Activated naive CD4-positive, alpha-beta T cell treated with anti-CD3 and anti-CD28 coated beads for 36 hours (primary cell): ENCODE measurements at regions not wholly inside any gene's neighbourhood (a gene's known extent, or its start where the extent isn't known, plus 50 kb on each side); places are given as distances from the start of the nearest gene placed in this dataset.
A peak's percentile ranks its signal among the peaks of the same experiment; 100 is the strongest.

ENCODE experiments used
- CTCF ChIA-PET: fragments of 350-600 bp; sonication (Branson Sonifier 250); formaldehyde crosslinking; loops from one replicate; lab custom pipeline; 2021; ENCODE audit warnings: antibody characterized with exemption; lab: Charles Lee
- DNase-seq: peaks from one replicate; pipeline ENCODE4 v3.0.0-alpha.2; 2020
- H3K27ac Mint-ChIP-seq: one replicate; pipeline ENCODE4 v1.8.0; 2021; ENCODE audit warnings: mild to moderate bottlenecking, mixed read lengths
- H3K27me3 Mint-ChIP-seq: one replicate; pipeline ENCODE4 v1.8.0; 2021; ENCODE audit warnings: low read depth, mixed read lengths
- H3K36me3 Mint-ChIP-seq: one replicate; pipeline ENCODE4 v1.8.0; 2021; ENCODE audit warnings: low read depth, mixed read lengths
- H3K4me1 Mint-ChIP-seq: one replicate; pipeline ENCODE4 v1.8.0; 2021; ENCODE audit warnings: low read depth, mixed read lengths
- H3K4me3 Mint-ChIP-seq: one replicate; pipeline ENCODE4 v1.8.0; 2021; ENCODE audit warnings: mild to moderate bottlenecking, moderate library complexity, mixed read lengths
- H3K9me3 Mint-ChIP-seq: one replicate; pipeline ENCODE4 v1.8.0; 2021; ENCODE audit warnings: mixed read lengths
- intact Hi-C: fragments of 100-400 bp; cut with micrococcal nuclease; formaldehyde crosslinking; loops from one replicate; pipeline ENCODE4 v1.15.1; 2023

- Mint-ChIP-seq H3K27ac (no peak overlapping the region), H3K36me3 (no peaks in the 10 kb centered on the region), H3K27me3 (peaks cover 2% of the 10 kb centered on the region), H3K9me3 (no peaks in the 10 kb centered on the region), H3K4me3 (no peak overlapping the region), H3K4me1 (no peaks in the 10 kb centered on the region)
- CTCF ChIA-PET = no interaction called here
- DNase-seq = no peak
- intact Hi-C loops = no loop called here
Observed at GRCh38 chr2:88321449-88322248, 130.8 kb downstream of the FOXI3 start.

- CTCF ChIA-PET = interaction anchor here (0.5 to 1.0 kb wide), 2 partner anchors 12 to 155 kb away, joined by 3 read pairs; no protein-coding TSS in a partner anchor
- H3K36me3 Mint-ChIP-seq = no peaks in the 10 kb centered on the region
- no peaks in the 10 kb centered on the region for H3K9me3 Mint-ChIP-seq
- peaks cover 2% of the 10 kb centered on the region for H3K27me3 Mint-ChIP-seq
- intact Hi-C loops = no loop called here
- no peak overlapping the region for H3K4me3 Mint-ChIP-seq
- H3K4me1 Mint-ChIP-seq = no peaks in the 10 kb centered on the region
- H3K27ac Mint-ChIP-seq = no peak overlapping the region
- DNase-seq = no peak
Observed at GRCh38 chr2:88320076-88320773, 132.3 kb downstream of the FOXI3 start.

- intact Hi-C loops = no loop called here
- no peaks in the 10 kb centered on the region for H3K36me3 Mint-ChIP-seq
- H3K4me1 Mint-ChIP-seq = no peaks in the 10 kb centered on the region
- no peak overlapping the region for H3K27ac Mint-ChIP-seq
- DNase-seq = no peak
- H3K9me3 Mint-ChIP-seq = no peaks in the 10 kb centered on the region
- no peak overlapping the region for H3K4me3 Mint-ChIP-seq
- CTCF ChIA-PET = interaction anchor here (0.5 kb wide), 1 partner anchor 25 kb away, joined by 3 read pairs; no protein-coding TSS in a partner anchor
- peaks cover 2% of the 10 kb centered on the region for H3K27me3 Mint-ChIP-seq
Observed at GRCh38 chr2:88318956-88319330, 133.6 kb downstream of the FOXI3 start.

- no peak for DNase-seq
- no peak overlapping the region for H3K4me3 Mint-ChIP-seq
- CTCF ChIA-PET = no interaction called here
- no peaks in the 10 kb centered on the region for H3K36me3 Mint-ChIP-seq
- H3K4me1 Mint-ChIP-seq = no peaks in the 10 kb centered on the region
- H3K27ac Mint-ChIP-seq = no peak overlapping the region
- peaks cover 2% of the 10 kb centered on the region for H3K27me3 Mint-ChIP-seq
- H3K9me3 Mint-ChIP-seq = no peaks in the 10 kb centered on the region
- intact Hi-C loops = no loop called here
Observed at GRCh38 chr2:88318071-88318955, 134.2 kb downstream of the FOXI3 start.

GRCh38 chr2:88310787-88311186 lies 140.6 kb downstream of the THNSL2 start:
- CTCF ChIA-PET = no interaction called here
- Mint-ChIP-seq H3K27ac (no peak overlapping the region), H3K36me3 (no peaks in the 10 kb centered on the region), H3K9me3 (peaks cover 2% of the 10 kb centered on the region), H3K4me3 (no peak overlapping the region), H3K4me1 (no peaks in the 10 kb centered on the region), H3K27me3 (peaks cover 12% of the 10 kb centered on the region)
- intact Hi-C loops = no loop called here
- no peak for DNase-seq

GRCh38 chr2:88307817-88308216 lies 137.7 kb downstream of the THNSL2 start:
- CTCF ChIA-PET = interaction anchor here (0.5 to 1.8 kb wide), 6 partner anchors 12 to 247 kb away, joined by 3 to 4 read pairs (median 3); no protein-coding TSS in a partner anchor
- no peak overlapping the region for H3K4me3 Mint-ChIP-seq
- no peak overlapping the region for H3K27ac Mint-ChIP-seq
- no peaks in the 10 kb centered on the region for H3K4me1 Mint-ChIP-seq
- no peaks in the 10 kb centered on the region for H3K36me3 Mint-ChIP-seq
- peaks cover 15% of the 10 kb centered on the region for H3K27me3 Mint-ChIP-seq
- intact Hi-C loops = loop anchor here (1.0 to 2.0 kb wide), 2 partner anchors 117 to 247 kb away; no protein-coding TSS in a partner anchor
- peaks cover 2% of the 10 kb centered on the region for H3K9me3 Mint-ChIP-seq
- peak; percentile 34 for DNase-seq

- Mint-ChIP-seq H3K27ac (no peak overlapping the region), H3K9me3 (peaks cover 2% of the 10 kb centered on the region)
Observed at GRCh38 chr2:88303865-88304264, 133.7 kb downstream of the THNSL2 start.

GRCh38 chr2:88296247-88296646 lies 126.1 kb downstream of the THNSL2 start:
- DNase-seq = no peak
- no peaks in the 10 kb centered on the region for H3K4me1 Mint-ChIP-seq
- H3K27me3 Mint-ChIP-seq = peaks cover 3% of the 10 kb centered on the region
- H3K27ac Mint-ChIP-seq = no peak overlapping the region
- CTCF ChIA-PET = interaction anchor here (1.0 kb wide), 1 partner anchor 166 kb away, joined by 3 read pairs; no protein-coding TSS in a partner anchor
- intact Hi-C loops = no loop called here
- no peak overlapping the region for H3K4me3 Mint-ChIP-seq
- H3K36me3 Mint-ChIP-seq = no peaks in the 10 kb centered on the region
- H3K9me3 Mint-ChIP-seq = no peaks in the 10 kb centered on the region

More at GRCh38 chr2:88303865-88304264, 133.7 kb downstream of the THNSL2 start:
- peaks cover 15% of the 10 kb centered on the region for H3K27me3 Mint-ChIP-seq
- CTCF ChIA-PET = no interaction called here
- no peak for DNase-seq
- H3K36me3 Mint-ChIP-seq = no peaks in the 10 kb centered on the region
- no peaks in the 10 kb centered on the region for H3K4me1 Mint-ChIP-seq
- H3K4me3 Mint-ChIP-seq = no peak overlapping the region
- intact Hi-C loops = loop anchor here (5.0 kb wide), 1 partner anchor 37 kb away; no protein-coding TSS in a partner anchor

GRCh38 chr2:88283886-88284592 lies 113.9 kb downstream of the THNSL2 start:
- H3K27ac Mint-ChIP-seq = no peak overlapping the region
- no peaks in the 10 kb centered on the region for H3K9me3 Mint-ChIP-seq
- no peaks in the 10 kb centered on the region for H3K36me3 Mint-ChIP-seq
- peaks cover 25% of the 10 kb centered on the region for H3K27me3 Mint-ChIP-seq
- CTCF ChIA-PET = no interaction called here
- no peak overlapping the region for H3K4me3 Mint-ChIP-seq
- no peaks in the 10 kb centered on the region for H3K4me1 Mint-ChIP-seq
- DNase-seq = peak; percentile 9
- intact Hi-C loops = no loop called here

GRCh38 chr2:88281302-88282217 lies 111.4 kb downstream of the THNSL2 start:
- CTCF ChIA-PET = no interaction called here
- no peaks in the 10 kb centered on the region for H3K9me3 Mint-ChIP-seq
- H3K27me3 Mint-ChIP-seq = peaks cover 29% of the 10 kb centered on the region
- H3K36me3 Mint-ChIP-seq = no peaks in the 10 kb centered on the region
- no peaks in the 10 kb centered on the region for H3K4me1 Mint-ChIP-seq
- no peak overlapping the region for H3K27ac Mint-ChIP-seq
- no peak for DNase-seq
- H3K4me3 Mint-ChIP-seq = no peak overlapping the region
- intact Hi-C loops = no loop called here

GRCh38 chr2:88269836-88270235 lies 99.7 kb downstream of the THNSL2 start:
- no peak overlapping the region for H3K27ac Mint-ChIP-seq
- no peak overlapping the region for H3K4me3 Mint-ChIP-seq
- no peak for DNase-seq
- H3K36me3 Mint-ChIP-seq = no peaks in the 10 kb centered on the region
- H3K4me1 Mint-ChIP-seq = peaks cover 5% of the 10 kb centered on the region
- H3K9me3 Mint-ChIP-seq = peaks cover 3% of the 10 kb centered on the region
- no peaks in the 10 kb centered on the region for H3K27me3 Mint-ChIP-seq
- intact Hi-C loops = loop anchor here (5.0 kb wide), 1 partner anchor 32 kb away; no protein-coding TSS in a partner anchor
- CTCF ChIA-PET = interaction anchor here (0.6 kb wide), 1 partner anchor 185 kb away, joined by 4 read pairs; no protein-coding TSS in a partner anchor
